KMS-11 (cell line): ENCODE measurements at regions not wholly inside any gene's neighbourhood (a gene's known extent, or its start where the extent isn't known, plus 50 kb on each side); places are given as distances from the start of the nearest gene placed in this dataset.

Source experiments
- H2AFZ ChIP-seq: fragments of 200-600 bp; sonication (generic); 2 replicates; pipeline ENCODE4 v1.6.1; 2016; ENCODE audit warnings: antibody characterized with exemption, mixed run types, low read depth
- H3K27ac ChIP-seq: fragments of 200-600 bp; sonication (generic); 2 replicates; pipeline ENCODE4 v1.6.1; 2016; ENCODE audit warnings: mild to moderate bottlenecking, mixed run types
- H3K27me3 ChIP-seq: fragments of 200-600 bp; sonication (generic); 2 replicates; pipeline ENCODE4 v1.6.1; 2017; ENCODE audit warnings: mild to moderate bottlenecking, low read depth, mixed run types, moderate library complexity; ENCODE audit not compliant: insufficient read depth
- H3K36me3 ChIP-seq: fragments of 200-600 bp; sonication (generic); 2 replicates; pipeline ENCODE4 v1.6.1; 2017; ENCODE audit warnings: mild to moderate bottlenecking, mixed run types; ENCODE audit not compliant: insufficient read depth
- H3K4me1 ChIP-seq: fragments of 200-600 bp; sonication (generic); 2 replicates; pipeline ENCODE4 v1.6.1; 2016; ENCODE audit warnings: mild to moderate bottlenecking, low read depth, mixed run types; ENCODE audit not compliant: poor library complexity, severe bottlenecking
- H3K4me2 ChIP-seq: fragments of 200-600 bp; sonication (generic); 2 replicates; pipeline ENCODE4 v1.7.0; 2016; ENCODE audit warnings: mild to moderate bottlenecking, mixed run types
- H3K4me3 ChIP-seq: fragments of 200-600 bp; sonication (generic); IDR thresholded peaks from 2 replicates; pipeline ENCODE4 v1.6.1; 2017; ENCODE audit warnings: low read depth, low read length, mixed read lengths; ENCODE audit not compliant: insufficient read depth
- H3K79me2 ChIP-seq: fragments of 200-600 bp; sonication (generic); 2 replicates; pipeline ENCODE4 v1.6.1; 2016; ENCODE audit warnings: low read depth, mixed run types; ENCODE audit not compliant: insufficient read depth
- H3K9ac ChIP-seq: fragments of 200-600 bp; sonication (generic); 2 replicates; pipeline ENCODE4 v1.6.1; 2016; ENCODE audit warnings: mild to moderate bottlenecking, mixed run types
- H4K20me1 ChIP-seq: fragments of 200-600 bp; sonication (generic); 2 replicates; pipeline ENCODE4 v1.6.1; 2016; ENCODE audit warnings: mild to moderate bottlenecking, mixed run types; ENCODE audit not compliant: insufficient read depth
- CTCF ChIP-seq: fragments of 200-600 bp; sonication (generic); conservative IDR thresholded peaks from 2 replicates; pipeline ENCODE4 v1.6.1; 2017; ENCODE audit warnings: low read depth, mild to moderate bottlenecking, antibody characterized with exemption, low read length, moderate library complexity, mixed read lengths

- Histone ChIP-seq H3K27ac (no peak overlapping the region), H3K36me3 (0 out of 2 replicates have a peak, but pooled peaks cover 2% of the 10 kb centered on the region), H3K9ac (no peak overlapping the region), H3K79me2 (no peaks in the 10 kb centered on the region), H3K4me2 (no peak overlapping the region), H2AFZ (no peak overlapping the region), H3K4me3 (no peak overlapping the region), H3K27me3 (no peaks in the 10 kb centered on the region), H4K20me1 (no peaks in the 10 kb centered on the region), H3K4me1 (no peaks in the 10 kb centered on the region)
- TF ChIP-seq CTCF = no peak
Measured at GRCh38 chr17:70238646-70239045, 69.3 kb downstream of the KCNJ2 start.

GRCh38 chr17:70239391-70239826 lies 70.1 kb downstream of the KCNJ2 start:
- TF ChIP-seq CTCF = no peak
- Histone ChIP-seq H2AFZ (no peak overlapping the region), H3K4me2 (no peak overlapping the region), H3K36me3 (0 out of 2 replicates have a peak, but pooled peaks cover 2% of the 10 kb centered on the region), H3K4me1 (no peaks in the 10 kb centered on the region), H3K27ac (no peak overlapping the region), H3K4me3 (no peak overlapping the region), H3K79me2 (no peaks in the 10 kb centered on the region), H4K20me1 (no peaks in the 10 kb centered on the region), H3K27me3 (no peaks in the 10 kb centered on the region), H3K9ac (no peak overlapping the region)

GRCh38 chr17:70241071-70241470 lies 71.7 kb downstream of the KCNJ2 start:
- H3K27ac ChIP-seq = no peak overlapping the region
- no peaks in the 10 kb centered on the region for H3K4me1 ChIP-seq
- TF ChIP-seq CTCF = no peak
- no peaks in the 10 kb centered on the region for H3K79me2 ChIP-seq
- no peaks in the 10 kb centered on the region for H4K20me1 ChIP-seq
- H3K4me2 ChIP-seq = no peak overlapping the region
- H3K4me3 ChIP-seq = no peak overlapping the region
- 0 out of 2 replicates have a peak, but pooled peaks cover 2% of the 10 kb centered on the region for H3K36me3 ChIP-seq
- H3K27me3 ChIP-seq = no peaks in the 10 kb centered on the region
- no peak overlapping the region for H2AFZ ChIP-seq
- no peak overlapping the region for H3K9ac ChIP-seq

GRCh38 chr17:70242781-70243437 lies 73.6 kb downstream of the KCNJ2 start:
- no peak for TF ChIP-seq CTCF
- Histone ChIP-seq H3K4me3 (no peak overlapping the region), H3K4me2 (no peak overlapping the region), H3K27ac (no peak overlapping the region), H2AFZ (no peak overlapping the region), H3K27me3 (no peaks in the 10 kb centered on the region), H4K20me1 (no peaks in the 10 kb centered on the region), H3K4me1 (no peaks in the 10 kb centered on the region), H3K79me2 (no peaks in the 10 kb centered on the region), H3K36me3 (0 out of 2 replicates have a peak, but pooled peaks cover 2% of the 10 kb centered on the region), H3K9ac (no peak overlapping the region)
